ENCODE measurements at regions not wholly inside any gene's neighbourhood (a gene's known extent, or its start where the extent isn't known, plus 50 kb on each side); places are given as distances from the start of the nearest gene placed in this dataset.

DNA sequence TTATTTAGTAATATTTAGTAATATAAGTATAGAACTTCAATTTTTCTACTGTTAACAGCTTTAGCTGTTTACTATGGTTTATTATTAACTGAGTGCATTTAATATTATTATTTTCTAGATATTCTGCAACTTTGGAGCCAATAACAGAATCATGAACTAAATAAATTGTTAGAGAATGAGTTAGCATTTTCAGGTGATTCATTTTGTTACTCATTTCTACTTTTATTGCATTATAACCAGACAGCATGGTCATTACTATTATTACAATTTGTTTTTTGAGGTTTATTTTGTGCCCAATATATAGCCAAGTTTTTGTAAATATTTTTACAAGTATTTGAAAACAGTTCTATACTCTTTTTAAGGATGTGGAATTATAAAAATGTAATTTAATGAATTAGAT is 279.6 kb downstream of the SQOR start:
- no peak for TF ChIP-seq EZH2 (optimal IDR thresholded peaks at IDR 0.05; ENCODE audit: low read depth, low read length)
- TF ChIP-seq, protein P1, sequence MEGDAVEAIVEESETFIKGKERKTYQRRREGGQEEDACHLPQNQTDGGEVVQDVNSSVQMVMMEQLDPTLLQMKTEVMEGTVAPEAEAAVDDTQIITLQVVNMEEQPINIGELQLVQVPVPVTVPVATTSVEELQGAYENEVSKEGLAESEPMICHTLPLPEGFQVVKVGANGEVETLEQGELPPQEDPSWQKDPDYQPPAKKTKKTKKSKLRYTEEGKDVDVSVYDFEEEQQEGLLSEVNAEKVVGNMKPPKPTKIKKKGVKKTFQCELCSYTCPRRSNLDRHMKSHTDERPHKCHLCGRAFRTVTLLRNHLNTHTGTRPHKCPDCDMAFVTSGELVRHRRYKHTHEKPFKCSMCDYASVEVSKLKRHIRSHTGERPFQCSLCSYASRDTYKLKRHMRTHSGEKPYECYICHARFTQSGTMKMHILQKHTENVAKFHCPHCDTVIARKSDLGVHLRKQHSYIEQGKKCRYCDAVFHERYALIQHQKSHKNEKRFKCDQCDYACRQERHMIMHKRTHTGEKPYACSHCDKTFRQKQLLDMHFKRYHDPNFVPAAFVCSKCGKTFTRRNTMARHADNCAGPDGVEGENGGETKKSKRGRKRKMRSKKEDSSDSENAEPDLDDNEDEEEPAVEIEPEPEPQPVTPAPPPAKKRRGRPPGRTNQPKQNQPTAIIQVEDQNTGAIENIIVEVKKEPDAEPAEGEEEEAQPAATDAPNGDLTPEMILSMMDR (IDR thresholded peaks at IDR 0.05; ENCODE audit: low read length) = no peak

All from MM.1S (cell line).